ENCODE measurements at regions not wholly inside any gene's neighbourhood (a gene's known extent, or its start where the extent isn't known, plus 50 kb on each side); places are given as distances from the start of the nearest gene placed in this dataset.
"Not testable (repeated sequence)": the region's sequence is repeated elsewhere in the genome, so short reads cannot be mapped to it uniquely, and the experiment has no call there.

DNA sequence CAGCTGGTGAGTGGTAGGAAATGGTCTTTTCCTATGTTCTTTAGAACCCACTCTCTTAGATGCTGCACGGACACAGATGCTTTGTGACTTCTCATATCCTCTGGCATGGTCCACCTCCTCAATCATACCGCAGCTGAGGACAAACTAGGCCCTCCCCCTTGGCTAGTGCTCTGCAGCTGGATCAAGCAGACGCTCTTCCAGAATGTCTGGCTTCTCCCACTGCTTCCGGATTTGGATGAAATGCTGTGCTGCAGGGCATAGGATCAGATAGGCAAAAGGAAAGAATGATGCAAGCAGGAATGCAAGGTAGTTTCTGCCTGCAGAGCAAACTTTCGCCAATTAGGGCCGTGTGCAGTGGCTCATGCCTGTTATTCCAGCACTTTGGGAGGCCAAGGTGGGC lies 75.7 kb upstream of the SLC4A7 start:
- DNase-seq (ENCODE audit: low read depth in 1 of 2, low spot score in 1 of 2): no peak

DNA sequence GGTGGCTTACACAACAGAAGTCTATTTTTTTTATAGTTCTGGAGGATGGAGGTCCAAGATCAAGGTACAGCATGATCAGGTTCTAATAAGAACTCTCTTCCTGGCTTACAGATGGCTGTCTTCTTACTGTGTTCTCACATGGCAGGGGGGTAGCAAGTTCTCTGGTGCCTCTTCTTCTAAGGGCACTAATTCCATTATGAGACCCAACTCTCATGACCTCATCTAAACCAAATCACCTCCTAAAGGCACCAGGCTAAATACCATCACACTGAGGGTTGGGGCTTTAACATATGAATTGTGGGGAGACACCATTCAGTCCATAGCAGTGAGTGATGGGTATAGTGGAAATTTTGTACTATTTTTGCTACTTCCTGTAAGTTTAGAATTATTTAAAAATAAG lies 75.2 kb upstream of the SLC4A7 start:
- DNase-seq (ENCODE audit: low read depth in 1 of 2, low spot score in 1 of 2): no peak

DNA sequence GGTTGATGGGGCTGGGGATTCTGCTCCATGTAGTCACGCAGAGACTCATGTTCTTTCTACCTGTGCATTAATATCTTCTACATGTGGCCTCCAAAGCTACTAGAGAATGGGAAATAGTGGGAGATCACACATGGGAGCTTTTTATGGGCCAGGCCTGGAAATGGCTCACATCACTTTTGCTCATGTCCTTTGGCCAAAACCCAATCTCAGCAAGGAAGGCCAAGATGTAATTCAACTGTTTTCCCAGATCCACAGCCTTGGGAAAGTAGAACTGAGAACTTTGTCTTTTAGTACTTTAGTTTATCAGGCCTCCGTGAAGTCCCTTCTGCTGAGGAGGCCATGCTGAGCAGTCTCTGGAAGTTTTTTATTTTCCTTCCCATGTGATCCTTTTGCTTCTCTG lies 73.2 kb upstream of the SLC4A7 start:
- no peak for DNase-seq (ENCODE audit: low read depth in 1 of 2, low spot score in 1 of 2)

DNA sequence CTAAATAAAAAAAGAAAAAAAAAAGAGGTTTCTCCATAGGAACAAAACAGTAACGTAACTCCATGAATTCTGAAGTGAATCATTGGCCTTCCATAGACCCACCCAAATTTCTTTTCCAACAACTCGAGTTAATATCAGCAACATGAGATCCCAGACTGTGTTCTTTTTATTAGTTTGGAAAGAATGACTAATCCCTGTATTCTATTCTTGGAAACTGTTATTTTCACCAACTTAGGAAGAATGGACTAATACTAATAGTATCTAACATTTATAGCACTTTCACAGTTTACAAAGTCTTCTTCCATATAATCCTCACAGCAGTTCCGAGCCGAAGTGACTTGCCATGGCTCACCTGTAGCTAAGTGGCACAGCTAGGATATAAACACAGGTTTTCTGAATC lies 72.7 kb upstream of the SLC4A7 start:
- no peak for DNase-seq (ENCODE audit: low read depth in 1 of 2, low spot score in 1 of 2)

DNA sequence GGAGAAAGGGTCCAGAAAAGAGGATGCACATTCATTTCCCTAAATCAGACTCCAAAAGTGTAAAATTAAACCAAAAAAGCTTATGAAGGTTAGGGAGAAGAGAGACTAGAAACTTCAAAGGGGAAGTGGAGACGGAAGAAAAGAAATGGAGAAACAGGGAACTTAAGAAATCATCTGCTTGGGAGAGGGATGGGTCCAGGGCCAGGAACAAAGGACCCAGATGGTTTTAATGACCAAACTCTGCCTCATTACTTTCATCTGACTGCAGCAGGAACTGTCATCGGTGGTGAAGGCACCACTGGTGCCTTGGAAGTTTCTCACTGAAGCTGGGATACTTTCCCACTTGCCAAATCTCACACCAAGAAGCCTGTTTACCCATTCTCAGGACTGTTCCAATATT lies 70.5 kb upstream of the SLC4A7 start:
- DNase-seq (ENCODE audit: low read depth in 1 of 2, low spot score in 1 of 2): no peak

DNA sequence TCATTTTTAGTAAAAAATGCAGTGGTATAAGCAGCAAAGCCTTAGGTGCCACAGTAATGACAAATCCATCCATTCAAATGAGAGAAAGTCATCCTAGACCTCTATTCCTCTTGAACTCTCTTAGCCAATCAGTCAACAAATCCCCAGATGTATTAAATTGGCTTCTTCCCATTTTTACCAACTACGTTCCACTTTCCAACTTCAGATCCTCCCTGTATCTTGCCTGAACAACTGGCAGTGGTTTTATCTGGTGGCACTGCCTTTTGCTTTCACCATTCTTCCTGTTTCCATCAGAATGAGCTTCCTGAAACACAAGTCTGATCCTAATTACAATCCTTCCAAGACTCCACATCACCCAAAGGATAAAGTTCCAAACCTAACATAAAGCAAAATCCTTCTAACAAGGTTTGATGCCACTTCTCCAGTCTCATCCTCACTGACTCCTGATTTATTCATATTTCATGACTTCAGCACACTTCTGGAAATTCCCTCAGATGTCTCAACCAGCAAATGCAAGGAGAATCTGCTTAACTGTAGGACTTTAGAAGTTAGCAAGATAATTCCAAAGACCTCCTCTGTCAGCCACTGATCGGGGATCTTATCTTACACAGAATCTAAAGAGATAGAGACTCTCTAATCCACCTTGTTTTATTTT lies 69.8 kb upstream of the SLC4A7 start:
- DNase-seq (ENCODE audit: low read depth in 1 of 2, low spot score in 1 of 2): no peak

DNA sequence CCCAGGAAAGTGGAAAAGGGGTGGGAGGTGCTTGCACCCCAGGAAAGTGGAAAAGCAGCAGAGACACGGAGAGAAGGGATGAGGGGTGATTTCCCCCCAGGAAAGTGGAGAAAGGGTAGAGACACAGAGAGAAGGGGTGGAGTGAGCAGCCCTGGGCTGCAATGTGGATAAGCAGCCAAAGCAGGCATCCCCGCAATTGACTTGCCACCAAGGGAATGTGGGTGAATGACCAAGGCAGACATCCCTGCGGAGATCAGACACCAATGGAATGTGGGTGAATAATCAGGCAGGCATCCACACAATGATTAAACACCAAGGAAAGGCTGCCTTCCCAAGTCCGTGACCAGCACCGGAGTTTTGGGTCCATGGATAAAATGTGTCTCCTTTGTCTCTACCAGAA lies 68.5 kb upstream of the SLC4A7 start:
- not testable (repeated sequence) for DNase-seq (ENCODE audit: low read depth in 1 of 2, low spot score in 1 of 2)

DNA sequence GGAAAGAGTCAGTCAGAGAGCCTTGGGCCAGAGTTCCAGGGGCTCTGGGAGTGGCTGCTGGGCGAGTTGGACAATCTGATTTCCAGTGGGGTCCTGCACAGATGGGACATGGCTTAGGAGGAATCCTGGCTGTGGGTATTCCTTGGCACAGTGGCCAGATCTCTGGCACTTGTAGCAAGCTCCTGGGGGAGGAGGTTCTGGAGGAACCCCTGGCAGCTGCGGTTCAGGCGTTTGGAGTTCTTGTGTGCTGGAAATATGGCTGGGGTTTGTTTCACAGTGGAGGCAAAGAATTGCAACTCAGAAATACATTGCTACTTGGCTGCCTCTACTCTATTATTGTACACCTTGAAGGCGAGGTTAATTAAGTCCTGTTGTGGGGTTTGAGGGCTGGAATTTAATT lies 67.2 kb upstream of the SLC4A7 start:
- DNase-seq (ENCODE audit: low read depth in 1 of 2, low spot score in 1 of 2): not testable (repeated sequence)

DNA sequence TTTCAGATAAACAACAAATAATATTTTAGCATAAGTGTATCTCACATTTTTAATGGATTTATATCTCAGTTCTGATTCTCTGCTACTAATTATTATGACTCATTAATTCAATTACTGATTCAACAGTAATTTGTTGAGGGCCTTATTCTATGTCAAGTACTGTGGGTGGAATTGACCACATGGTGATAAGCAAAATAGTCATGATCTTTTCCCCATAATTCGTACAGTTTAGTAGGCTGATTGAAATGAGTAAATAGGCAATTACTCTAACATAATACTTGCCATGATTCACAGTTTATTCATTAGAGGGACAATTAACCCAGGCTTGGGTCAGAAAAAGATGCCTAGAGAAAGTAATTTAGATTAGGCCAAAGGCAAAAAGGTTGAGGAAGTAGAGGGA lies 60.9 kb upstream of the SLC4A7 start:
- no peak for DNase-seq (ENCODE audit: low read depth in 1 of 2, low spot score in 1 of 2)

DNA sequence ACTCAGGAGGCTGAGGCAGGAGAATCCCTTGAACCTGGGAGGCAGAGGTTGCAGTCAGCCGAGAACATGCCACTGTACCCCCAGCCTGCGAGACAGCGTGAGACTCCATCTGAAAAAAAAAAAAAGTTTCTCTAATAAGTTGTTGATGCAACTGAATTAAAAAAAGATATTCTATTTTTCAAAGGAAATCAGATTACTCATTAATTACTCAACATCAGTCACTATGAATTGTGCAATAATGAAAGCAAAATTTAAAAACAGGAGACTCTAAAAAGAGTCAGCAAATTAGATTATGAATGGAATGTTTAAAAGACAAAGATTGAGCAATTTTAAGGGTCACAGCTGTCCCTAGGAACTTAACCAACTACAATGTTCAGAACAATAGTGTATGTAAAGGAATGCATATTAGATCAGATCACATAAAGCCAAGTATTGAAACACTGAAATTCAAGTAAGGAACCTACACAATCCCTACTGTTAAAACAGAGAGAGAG lies 60.2 kb upstream of the SLC4A7 start:
- no peak for DNase-seq (ENCODE audit: low read depth in 1 of 2, low spot score in 1 of 2)

DNA sequence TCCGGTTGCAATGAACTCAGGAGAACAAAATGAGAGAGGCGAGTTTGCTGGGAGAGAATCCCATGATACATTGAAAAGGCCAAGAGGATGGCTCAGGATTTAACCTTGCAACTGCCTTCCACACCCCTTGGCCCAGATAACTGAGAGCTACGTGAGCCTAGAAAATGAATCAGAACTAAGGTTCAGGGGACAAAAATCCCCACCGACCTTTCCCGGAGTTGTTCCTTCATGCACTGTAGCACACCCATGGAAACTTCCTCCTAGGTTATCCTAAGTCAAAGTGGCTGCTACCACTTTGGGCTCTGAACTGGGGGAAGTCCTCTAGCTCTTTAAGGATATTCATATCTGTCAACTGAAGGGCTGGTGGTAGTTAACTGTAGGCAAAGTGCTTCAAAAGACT lies 58.3 kb upstream of the SLC4A7 start:
- no peak for DNase-seq (ENCODE audit: low read depth in 1 of 2, low spot score in 1 of 2)

DNA sequence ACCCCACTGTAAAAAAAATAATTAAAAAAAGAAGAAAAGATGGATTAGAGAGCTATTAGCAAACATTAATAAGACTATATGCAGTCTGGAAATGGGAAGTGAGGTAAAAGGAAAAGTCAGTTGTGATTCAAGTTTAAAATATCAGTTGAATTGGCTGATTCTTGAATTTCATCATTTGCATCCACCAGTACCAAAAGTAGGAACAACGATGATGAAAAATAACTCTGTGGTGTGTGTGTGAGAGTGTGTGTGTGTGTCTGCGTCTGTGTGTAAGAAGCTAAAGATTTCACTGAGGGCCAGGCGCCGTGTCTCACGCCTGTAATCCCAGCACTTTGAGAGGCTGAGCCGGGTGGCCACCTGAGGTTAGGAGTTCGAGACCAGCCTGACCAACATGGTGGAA lies 56.0 kb upstream of the SLC4A7 start:
- DNase-seq (ENCODE audit: low read depth in 1 of 2, low spot score in 1 of 2): no peak

DNA sequence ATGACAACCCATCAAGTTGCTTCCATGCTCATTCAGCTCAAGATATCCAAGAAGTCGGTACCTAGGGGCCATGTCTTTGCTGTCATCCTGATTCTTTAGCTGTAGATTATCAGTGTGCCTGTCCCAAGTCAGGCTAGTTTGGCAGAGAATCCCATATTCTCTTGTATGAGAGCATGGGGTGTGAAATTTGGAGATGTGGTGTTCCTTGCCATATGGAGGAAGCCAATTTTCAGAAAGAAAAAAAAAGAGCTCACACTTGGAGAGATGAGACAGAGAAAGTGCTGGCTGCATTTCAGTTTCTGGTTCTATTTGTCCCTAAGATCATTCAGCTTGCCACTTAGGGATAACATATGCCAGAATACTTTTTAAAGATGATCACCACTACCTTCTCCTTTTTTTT lies 52.3 kb upstream of the SLC4A7 start:
- no peak for DNase-seq (ENCODE audit: low read depth in 1 of 2, low spot score in 1 of 2)

DNA sequence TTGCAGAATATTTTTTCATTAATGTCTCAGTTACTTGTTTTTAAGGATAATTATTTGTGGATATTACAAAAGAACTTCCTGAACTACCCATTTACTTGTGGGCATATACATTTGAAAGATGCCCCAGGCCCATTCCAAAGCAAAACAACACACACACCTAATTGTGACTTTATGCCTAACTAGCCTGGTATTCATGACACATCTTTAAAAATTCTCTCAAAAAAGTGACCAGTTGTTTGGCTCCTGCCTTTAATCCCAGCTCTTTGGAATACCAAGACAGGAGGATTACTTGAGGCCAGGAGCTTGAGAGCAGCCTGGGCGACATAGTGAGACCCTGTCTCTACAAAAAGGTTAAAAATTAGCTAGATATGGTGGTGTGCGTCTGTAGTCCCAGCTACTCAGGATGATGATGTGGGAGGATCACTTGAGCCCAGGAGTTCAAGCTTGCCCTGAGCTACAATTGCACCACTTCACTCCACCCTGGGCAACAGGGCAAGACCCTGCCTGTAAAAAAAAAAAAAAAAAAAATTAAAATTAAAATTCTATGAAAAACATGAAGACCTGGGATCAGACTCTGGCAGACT lies 51.7 kb upstream of the SLC4A7 start:
- no peak for DNase-seq (ENCODE audit: low read depth in 1 of 2, low spot score in 1 of 2)

DNA sequence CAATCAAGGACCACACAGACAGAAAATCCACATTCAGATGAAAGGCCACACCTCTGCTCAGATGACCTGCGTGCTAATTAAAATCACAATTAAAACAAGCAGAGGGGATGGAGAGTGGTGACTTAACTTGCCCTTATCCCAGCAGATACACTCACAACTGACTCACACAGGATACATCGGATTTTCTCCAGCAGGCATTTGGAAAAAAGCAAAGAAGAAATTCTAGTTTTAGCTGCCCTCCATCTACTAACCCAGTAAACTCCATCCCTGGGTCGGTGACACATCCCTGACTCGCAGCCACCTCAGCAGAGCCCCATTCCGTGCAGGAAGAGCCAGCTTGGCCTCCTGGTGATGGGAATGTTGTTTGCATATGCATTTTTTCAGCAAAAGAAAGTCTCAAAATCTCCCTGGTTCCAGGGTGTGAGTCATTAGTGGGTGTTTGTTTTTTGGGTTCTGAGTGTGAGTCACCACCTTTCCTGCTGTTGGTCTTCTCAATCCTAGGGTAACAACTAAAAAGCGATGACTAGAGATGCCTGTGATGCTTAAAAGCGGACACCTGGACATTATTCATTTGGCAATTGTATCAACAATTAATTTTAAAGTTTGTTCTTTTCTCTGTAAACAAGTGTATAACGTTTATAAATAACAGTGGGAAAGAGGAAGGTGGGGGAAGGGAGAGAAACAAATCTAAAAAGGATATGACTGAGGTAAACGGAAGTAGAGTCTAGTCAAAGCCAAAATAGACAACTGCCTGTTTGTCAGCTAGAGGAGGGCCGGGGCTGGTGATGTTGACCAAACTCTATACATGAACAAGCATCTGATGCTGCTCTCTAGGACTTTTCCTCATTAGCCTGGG lies 49.8 kb upstream of the SLC4A7 start:
- DNase-seq (ENCODE audit: low read depth in 1 of 2, low spot score in 1 of 2): peak in 1 of 2 donors; percentile 6
